ENCODE measurements at regions not wholly inside any gene's neighbourhood (a gene's known extent, or its start where the extent isn't known, plus 50 kb on each side); places are given as distances from the start of the nearest gene placed in this dataset.

- Histone ChIP-seq H2AFZ (ENCODE audit: control insufficient read depth, low read depth, low read length) (no peak overlapping the region), H3K36me3 (ENCODE audit: control insufficient read depth in 2 of 2, insufficient read depth in 2 of 2, low read length in 1 of 2) (no peaks in the 10 kb centered on the region), H3K27me3 (replicated peaks in 1 of 2; ENCODE audit: control insufficient read depth in 2 of 2, insufficient read depth in 2 of 2, low read length in 1 of 2) (no peaks in the 10 kb centered on the region), H3K9me3 (replicated peaks; ENCODE audit: control insufficient read depth, insufficient read depth, low read length) (no peaks in the 10 kb centered on the region), H3K9ac (ENCODE audit: control insufficient read depth, insufficient read depth, low read length) (no peak overlapping the region), H3K4me3 (no peak overlapping the region), H3K79me2 (ENCODE audit: control insufficient read depth, insufficient read depth, low read length) (no peaks in the 10 kb centered on the region), H3K4me1 (ENCODE audit: control insufficient read depth, insufficient read depth, low read length) (no peaks in the 10 kb centered on the region), H4K20me1 (ENCODE audit: control insufficient read depth, insufficient read depth) (no peaks in the 10 kb centered on the region), H3K27ac (ENCODE audit: control insufficient read depth, insufficient read depth) (no peak overlapping the region), H3K4me2 (ENCODE audit: control insufficient read depth, insufficient read depth) (no peak overlapping the region)
- BruUV-seq (replicated peaks) = no TSS peak
- ChIA-PET SMC1A (ENCODE audit: uncharacterized antibody, unreplicated experiment) (no interaction called here), POLR2A (no interaction called here), CTCF (no interaction called here), RAD21 (ENCODE audit: unreplicated experiment) (no interaction called here)
- DNase-seq (ENCODE audit: low read depth, low spot score) (no peak), FAIRE-seq (no peak), ATAC-seq (no peak)
- intact Hi-C loops (cut with micrococcal nuclease; ENCODE audit: unreplicated experiment) = no loop called here
- TF ChIP-seq TARDBP (IDR thresholded peaks at IDR 0.05; ENCODE audit: borderline replicate concordance) (no peak), RAD21 (IDR thresholded peaks at IDR 0.05; ENCODE audit: insufficient read depth, low read depth, low read length) (no peak), RBBP5 (conservative IDR thresholded peaks at IDR 0.05) (no peak), SMAD1 (IDR thresholded peaks at IDR 0.05; ENCODE audit: low read depth, partially characterized antibody) (no peak)
- TF ChIP-seq, protein P1, sequence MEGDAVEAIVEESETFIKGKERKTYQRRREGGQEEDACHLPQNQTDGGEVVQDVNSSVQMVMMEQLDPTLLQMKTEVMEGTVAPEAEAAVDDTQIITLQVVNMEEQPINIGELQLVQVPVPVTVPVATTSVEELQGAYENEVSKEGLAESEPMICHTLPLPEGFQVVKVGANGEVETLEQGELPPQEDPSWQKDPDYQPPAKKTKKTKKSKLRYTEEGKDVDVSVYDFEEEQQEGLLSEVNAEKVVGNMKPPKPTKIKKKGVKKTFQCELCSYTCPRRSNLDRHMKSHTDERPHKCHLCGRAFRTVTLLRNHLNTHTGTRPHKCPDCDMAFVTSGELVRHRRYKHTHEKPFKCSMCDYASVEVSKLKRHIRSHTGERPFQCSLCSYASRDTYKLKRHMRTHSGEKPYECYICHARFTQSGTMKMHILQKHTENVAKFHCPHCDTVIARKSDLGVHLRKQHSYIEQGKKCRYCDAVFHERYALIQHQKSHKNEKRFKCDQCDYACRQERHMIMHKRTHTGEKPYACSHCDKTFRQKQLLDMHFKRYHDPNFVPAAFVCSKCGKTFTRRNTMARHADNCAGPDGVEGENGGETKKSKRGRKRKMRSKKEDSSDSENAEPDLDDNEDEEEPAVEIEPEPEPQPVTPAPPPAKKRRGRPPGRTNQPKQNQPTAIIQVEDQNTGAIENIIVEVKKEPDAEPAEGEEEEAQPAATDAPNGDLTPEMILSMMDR (IDR thresholded peaks at IDR 0.05 in 2 of 3, conservative IDR thresholded peaks at IDR 0.05 in 1 of 3; ENCODE audit: control insufficient read depth in 2 of 3, extremely low read depth in 1 of 3, insufficient read depth in 1 of 3, low read depth in 3 of 3, low read length in 3 of 3) = no peak
- TF ChIP-seq, protein P2, sequence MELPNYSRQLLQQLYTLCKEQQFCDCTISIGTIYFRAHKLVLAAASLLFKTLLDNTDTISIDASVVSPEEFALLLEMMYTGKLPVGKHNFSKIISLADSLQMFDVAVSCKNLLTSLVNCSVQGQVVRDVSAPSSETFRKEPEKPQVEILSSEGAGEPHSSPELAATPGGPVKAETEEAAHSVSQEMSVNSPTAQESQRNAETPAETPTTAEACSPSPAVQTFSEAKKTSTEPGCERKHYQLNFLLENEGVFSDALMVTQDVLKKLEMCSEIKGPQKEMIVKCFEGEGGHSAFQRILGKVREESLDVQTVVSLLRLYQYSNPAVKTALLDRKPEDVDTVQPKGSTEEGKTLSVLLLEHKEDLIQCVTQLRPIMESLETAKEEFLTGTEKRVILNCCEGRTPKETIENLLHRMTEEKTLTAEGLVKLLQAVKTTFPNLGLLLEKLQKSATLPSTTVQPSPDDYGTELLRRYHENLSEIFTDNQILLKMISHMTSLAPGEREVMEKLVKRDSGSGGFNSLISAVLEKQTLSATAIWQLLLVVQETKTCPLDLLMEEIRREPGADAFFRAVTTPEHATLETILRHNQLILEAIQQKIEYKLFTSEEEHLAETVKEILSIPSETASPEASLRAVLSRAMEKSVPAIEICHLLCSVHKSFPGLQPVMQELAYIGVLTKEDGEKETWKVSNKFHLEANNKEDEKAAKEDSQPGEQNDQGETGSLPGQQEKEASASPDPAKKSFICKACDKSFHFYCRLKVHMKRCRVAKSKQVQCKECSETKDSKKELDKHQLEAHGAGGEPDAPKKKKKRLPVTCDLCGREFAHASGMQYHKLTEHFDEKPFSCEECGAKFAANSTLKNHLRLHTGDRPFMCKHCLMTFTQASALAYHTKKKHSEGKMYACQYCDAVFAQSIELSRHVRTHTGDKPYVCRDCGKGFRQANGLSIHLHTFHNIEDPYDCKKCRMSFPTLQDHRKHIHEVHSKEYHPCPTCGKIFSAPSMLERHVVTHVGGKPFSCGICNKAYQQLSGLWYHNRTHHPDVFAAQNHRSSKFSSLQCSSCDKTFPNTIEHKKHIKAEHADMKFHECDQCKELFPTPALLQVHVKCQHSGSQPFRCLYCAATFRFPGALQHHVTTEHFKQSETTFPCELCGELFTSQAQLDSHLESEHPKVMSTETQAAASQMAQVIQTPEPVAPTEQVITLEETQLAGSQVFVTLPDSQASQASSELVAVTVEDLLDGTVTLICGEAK (IDR thresholded peaks at IDR 0.05; ENCODE audit: borderline replicate concordance) = no peak
- in situ Hi-C loops (cut with MboI) = no loop called here
- 23% methylated on average over 2 of the region's 2 CpGs for WGBS (ENCODE audit: insufficient coverage, insufficient replicate concordance, low lambda C conversion rate, missing lambda C conversion rate)
Observed at GRCh38 chr1:199701726-199702125, 325.8 kb upstream of the NR5A2 start.
